GM20000 (cell line): ENCODE measurements at regions not wholly inside any gene's neighbourhood (a gene's known extent, or its start where the extent isn't known, plus 50 kb on each side); places are given as distances from the start of the nearest gene placed in this dataset.
A peak's percentile ranks its signal among the peaks of the same experiment; 100 is the strongest.

Experiments used
- DNase-seq: peaks from one replicate; pipeline ENCODE4 v3.0.0; 2012; ENCODE audit warnings: low spot score
- TF ChIP-seq, protein P1 (sequence below): IDR thresholded peaks from 2 replicates; pipeline ENCODE4 v1.5.1; 2012; ENCODE audit warnings: mild to moderate bottlenecking, control low read depth; ENCODE audit errors: extremely low read depth, missing control alignments

DNA sequence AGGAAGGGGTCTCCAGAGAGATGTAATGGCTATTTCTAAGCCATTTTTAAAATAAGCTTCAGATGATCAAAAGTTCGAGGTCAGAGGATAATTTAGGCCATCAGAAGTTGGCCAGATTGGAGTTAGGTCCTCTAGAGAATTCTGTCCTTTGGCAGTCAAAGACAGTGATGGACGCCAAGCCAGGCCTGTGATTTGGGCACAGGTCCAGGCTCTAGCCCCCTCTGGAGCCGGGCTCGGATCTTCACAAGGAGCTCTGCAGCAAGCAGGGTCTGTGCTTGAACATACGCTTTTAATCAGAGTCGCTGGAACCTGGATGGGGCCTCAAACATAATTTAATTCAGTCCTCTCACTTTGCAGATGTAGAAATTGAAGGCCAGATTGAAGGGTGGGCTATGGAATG, 151.4 kb upstream of the BCL6 start:
- TF ChIP-seq, protein P1, sequence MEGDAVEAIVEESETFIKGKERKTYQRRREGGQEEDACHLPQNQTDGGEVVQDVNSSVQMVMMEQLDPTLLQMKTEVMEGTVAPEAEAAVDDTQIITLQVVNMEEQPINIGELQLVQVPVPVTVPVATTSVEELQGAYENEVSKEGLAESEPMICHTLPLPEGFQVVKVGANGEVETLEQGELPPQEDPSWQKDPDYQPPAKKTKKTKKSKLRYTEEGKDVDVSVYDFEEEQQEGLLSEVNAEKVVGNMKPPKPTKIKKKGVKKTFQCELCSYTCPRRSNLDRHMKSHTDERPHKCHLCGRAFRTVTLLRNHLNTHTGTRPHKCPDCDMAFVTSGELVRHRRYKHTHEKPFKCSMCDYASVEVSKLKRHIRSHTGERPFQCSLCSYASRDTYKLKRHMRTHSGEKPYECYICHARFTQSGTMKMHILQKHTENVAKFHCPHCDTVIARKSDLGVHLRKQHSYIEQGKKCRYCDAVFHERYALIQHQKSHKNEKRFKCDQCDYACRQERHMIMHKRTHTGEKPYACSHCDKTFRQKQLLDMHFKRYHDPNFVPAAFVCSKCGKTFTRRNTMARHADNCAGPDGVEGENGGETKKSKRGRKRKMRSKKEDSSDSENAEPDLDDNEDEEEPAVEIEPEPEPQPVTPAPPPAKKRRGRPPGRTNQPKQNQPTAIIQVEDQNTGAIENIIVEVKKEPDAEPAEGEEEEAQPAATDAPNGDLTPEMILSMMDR, result no peak
- DNase-seq, result no peak

DNA sequence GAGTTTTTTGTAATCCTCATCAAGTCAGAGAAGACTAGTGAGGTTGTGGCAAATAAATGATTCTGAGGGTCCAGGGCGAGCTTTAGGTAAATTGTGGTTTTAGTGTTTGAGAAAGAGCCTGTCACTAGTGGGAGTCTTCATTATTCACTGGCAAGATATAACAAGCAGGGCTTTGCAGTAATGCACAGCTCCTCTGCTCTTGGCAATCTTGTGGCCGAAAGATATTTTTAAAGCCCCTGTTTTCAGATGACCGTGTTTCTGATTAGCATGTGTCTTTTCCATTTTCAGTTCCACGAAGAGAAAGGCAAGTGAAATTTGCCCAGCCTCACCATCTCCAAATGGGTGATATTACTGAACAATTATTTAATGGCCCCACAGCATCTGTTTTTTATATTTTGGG, 154.0 kb upstream of the BCL6 start:
- DNase-seq, result no peak
- TF ChIP-seq, protein P1, result no peak

DNA sequence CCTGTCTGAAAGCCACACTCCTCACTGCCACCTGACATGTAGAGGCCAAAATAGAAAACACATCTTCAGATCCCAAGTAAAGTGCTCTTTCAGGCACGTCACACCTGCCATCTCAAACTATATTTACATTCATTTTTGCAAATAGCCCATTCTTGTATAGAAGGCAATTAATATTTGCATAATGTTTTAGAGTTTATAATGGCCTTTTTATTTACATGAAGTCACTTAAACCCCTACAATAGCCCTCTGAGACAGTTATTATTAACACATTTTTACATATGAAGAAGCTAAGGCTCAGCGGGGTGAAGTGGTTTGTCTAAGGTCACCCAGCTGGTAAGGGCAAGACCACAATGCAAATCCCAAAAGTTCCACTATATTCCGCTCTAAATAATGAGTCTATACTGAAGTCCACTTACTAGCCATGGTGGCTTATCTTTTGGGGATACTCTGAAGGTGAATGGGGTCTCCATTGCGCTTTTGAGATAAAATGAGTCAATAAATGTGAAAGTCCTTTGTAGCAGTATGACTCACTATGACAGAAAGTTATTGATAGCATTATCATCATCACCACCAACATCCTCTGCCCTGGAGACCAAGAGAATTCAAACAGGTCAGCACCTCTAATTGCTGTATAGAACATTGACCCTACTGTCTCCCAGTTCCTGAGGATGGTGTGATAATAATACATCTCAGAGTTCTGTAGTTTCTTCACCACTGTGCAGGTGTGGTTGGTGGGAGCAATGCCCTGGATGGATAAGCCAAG, 155.9 kb upstream of the BCL6 start:
- TF ChIP-seq, protein P1, result no peak

DNA sequence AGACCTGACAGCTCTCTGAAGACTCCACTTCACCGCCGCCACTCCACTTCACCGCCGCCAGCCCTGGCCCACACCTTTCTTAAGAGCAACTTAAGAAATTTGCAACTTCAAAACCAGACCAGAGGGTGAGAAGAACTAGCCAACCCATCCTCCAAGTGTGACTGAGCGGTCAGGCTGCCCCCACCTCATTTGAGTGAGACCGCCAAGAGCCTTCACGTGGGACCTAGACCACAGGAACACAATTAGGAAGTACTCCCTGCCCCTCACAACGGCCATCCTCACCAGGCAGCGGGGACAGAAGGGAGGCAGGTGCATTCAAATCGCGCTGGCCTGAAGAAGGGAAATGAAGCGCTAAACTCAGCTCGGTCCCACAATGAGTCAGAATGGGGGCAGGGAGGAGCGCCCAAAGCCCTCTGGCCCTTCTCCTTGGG, 156.8 kb upstream of the BCL6 start:
- DNase-seq, result peak; percentile 16
- TF ChIP-seq, protein P1, result no peak

More for the DNA sequence above, 155.9 kb upstream of the BCL6 start:
- no peak for DNase-seq

DNA sequence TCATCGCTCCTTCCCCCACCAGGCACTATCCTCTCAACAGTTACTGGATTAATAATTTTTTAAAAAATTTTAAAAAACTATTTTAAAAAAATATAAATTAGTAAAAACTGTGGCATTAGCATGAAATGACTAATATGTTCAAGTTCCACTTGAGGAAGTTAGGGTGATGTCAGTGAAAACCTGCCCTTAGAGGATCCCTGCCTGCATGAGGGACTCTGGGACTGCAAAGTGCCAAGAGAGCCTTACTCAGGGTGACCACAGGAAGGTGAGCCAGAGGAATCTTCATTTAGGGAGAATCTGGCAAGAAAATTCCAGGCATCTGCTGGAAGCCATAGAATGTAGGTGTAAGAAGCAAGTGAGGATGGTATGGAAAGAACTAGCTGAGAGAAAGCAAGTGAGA, 157.7 kb upstream of the BCL6 start:
- DNase-seq, result no peak
- TF ChIP-seq, protein P1, result no peak

DNA sequence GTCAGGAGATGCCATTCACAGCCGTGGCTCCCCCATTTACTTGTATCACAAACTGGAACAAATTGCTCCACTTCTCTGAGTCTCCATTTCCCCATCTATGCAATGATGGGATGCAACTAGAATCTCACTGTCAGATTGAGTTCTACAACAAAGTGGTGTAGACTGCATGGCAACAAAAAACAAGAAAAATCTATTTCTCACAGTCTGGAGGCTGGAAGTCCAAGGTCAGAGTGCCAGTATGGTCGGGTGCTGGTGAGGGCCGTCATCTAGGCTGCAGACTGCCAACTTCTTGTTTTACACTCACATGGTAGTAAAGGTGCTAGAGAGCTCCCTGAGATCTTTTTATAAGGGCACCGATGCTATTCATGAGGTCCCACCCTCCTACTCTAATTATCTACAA, 158.4 kb upstream of the BCL6 start:
- no peak for DNase-seq
- TF ChIP-seq, protein P1, result no peak

DNA sequence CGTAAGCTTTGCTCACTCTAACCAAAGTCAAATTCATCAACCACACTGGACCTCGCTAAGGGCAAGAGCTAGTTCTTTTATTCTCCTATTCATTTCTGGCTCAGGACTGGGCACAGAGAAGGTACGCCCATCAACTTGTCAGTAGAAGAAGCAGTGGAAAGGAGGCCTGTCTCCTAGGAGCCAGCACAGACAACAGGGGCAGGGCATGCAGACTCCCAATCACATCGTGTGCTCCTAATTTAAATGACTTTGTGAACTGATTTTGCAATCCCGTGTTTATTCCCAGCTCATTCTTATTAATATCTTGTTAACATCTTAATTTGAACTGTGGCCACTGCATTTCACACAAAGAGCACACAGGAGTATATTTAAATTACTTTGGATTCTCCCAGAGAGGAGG, 161.1 kb upstream of the BCL6 start:
- DNase-seq, result no peak
- TF ChIP-seq, protein P1, result no peak
